Breast epithelium (tissue), 4 donors: ENCODE measurements at regions not wholly inside any gene's neighbourhood (a gene's known extent, or its start where the extent isn't known, plus 50 kb on each side); places are given as distances from the start of the nearest gene placed in this dataset.

Experiments
- DNase-seq, 2 donors: peaks; one replicate each; pipeline ENCODE4 v3.0.0-alpha.2; 2019; ENCODE audit warnings: low spot score in 2 of 2
- H3K27ac ChIP-seq, 2 donors: fragments of 200-600 bp; sonication (generic) in 1 of 2; one replicate each; pipeline ENCODE4 v1.5.1; 2016 to 2019; ENCODE audit warnings: mild to moderate bottlenecking in 1 of 2
- H3K27me3 ChIP-seq, 2 donors: fragments of 200-600 bp; sonication (generic) in 1 of 2; one replicate each; pipeline versions ENCODE4 v1.5.1 to v1.6.0; 2017 to 2019; ENCODE audit warnings: control low read depth in 1 of 2, mild to moderate bottlenecking in 1 of 2
- H3K36me3 ChIP-seq: fragments of 200-600 bp; one replicate; pipeline ENCODE4 v1.5.1; 2019
- H3K4me1 ChIP-seq, 2 donors: fragments of 200-600 bp; sonication (generic); one replicate each; pipeline ENCODE4 v1.5.1; 2016 to 2019; ENCODE audit warnings: control low read depth in 1 of 2
- H3K4me3 ChIP-seq, 3 donors: fragments of 200-600 bp; sonication (generic); 1 replicate in 2 of 3; 2 replicates in 1 of 3; pipeline ENCODE4 v1.5.1; 2016 to 2019; ENCODE audit warnings: mild to moderate bottlenecking in 3 of 3, moderate library complexity in 2 of 3
- H3K9me3 ChIP-seq, 2 donors: fragments of 200-600 bp; sonication (generic) in 1 of 2; one replicate each; pipeline ENCODE4 v1.5.1; 2016 to 2019; ENCODE audit warnings: control low read depth in 1 of 2
- CTCF ChIP-seq, 3 donors: fragments of 450-650 bp; IDR thresholded peaks; one replicate each; pipeline ENCODE4 v1.5.1; 2016 to 2017; ENCODE audit warnings: antibody characterized with exemption in 3 of 3, mild to moderate bottlenecking in 3 of 3, moderate library complexity in 3 of 3
- POLR2A ChIP-seq: fragments of 450-650 bp; IDR thresholded peaks from one replicate; pipeline ENCODE4 v1.6.1; 2016; ENCODE audit warnings: antibody characterized with exemption, mild to moderate bottlenecking, moderate library complexity
- POLR2AphosphoS5 ChIP-seq, 3 donors: sonication (generic); formaldehyde crosslinking; IDR thresholded peaks; one replicate each; pipeline ENCODE4 v1.6.1; 2017; ENCODE audit warnings: antibody characterized with exemption in 3 of 3
- intact Hi-C: fragments of 100-400 bp; cut with DNase I; formaldehyde crosslinking; loops from one replicate; pipeline ENCODE4 v1.15.1; 2023; ENCODE audit warnings: low total_unique reads

GRCh38 chr13:81597101-81597500, 1256.2 kb upstream of the SPRY2 start:
- Histone ChIP-seq H3K27me3 (no peaks in the 10 kb centered on the region), H3K4me1 (no peaks in the 10 kb centered on the region), H3K4me3 (no peak overlapping the region), H3K27ac (no peak overlapping the region), H3K9me3 (no peaks in the 10 kb centered on the region), H3K36me3 (no peaks in the 10 kb centered on the region)
- TF ChIP-seq POLR2AphosphoS5 (IDR thresholded peaks at IDR 0.05) (no peak), CTCF (IDR thresholded peaks at IDR 0.05) (no peak), POLR2A (no peak)
- DNase-seq: no peak
- intact Hi-C loops: no loop called here

GRCh38 chr13:81596224-81596753, 1255.4 kb upstream of the SPRY2 start:
- no peak for DNase-seq
- Histone ChIP-seq H3K4me1 (no peaks in the 10 kb centered on the region), H3K27me3 (no peaks in the 10 kb centered on the region), H3K36me3 (no peaks in the 10 kb centered on the region), H3K4me3 (no peak overlapping the region), H3K27ac (no peak overlapping the region), H3K9me3 (no peaks in the 10 kb centered on the region)
- intact Hi-C loops: no loop called here
- no peak for TF ChIP-seq POLR2AphosphoS5 (IDR thresholded peaks at IDR 0.05)
- no peak for TF ChIP-seq CTCF (IDR thresholded peaks at IDR 0.05)
- TF ChIP-seq POLR2A: no peak

GRCh38 chr13:81591528-81592220, 1250.7 kb upstream of the SPRY2 start:
- no peak overlapping the region for H3K27ac ChIP-seq
- no peak for DNase-seq
- H3K9me3 ChIP-seq: no peaks in the 10 kb centered on the region

GRCh38 chr13:81582381-81582780, 1241.5 kb upstream of the SPRY2 start:
- no peak overlapping the region for H3K27ac ChIP-seq
- intact Hi-C loops: no loop called here
- H3K27me3 ChIP-seq: no peaks in the 10 kb centered on the region
- no peaks in the 10 kb centered on the region for H3K9me3 ChIP-seq
- DNase-seq: no peak
- H3K4me3 ChIP-seq: no peak overlapping the region
- no peaks in the 10 kb centered on the region for H3K4me1 ChIP-seq
- no peaks in the 10 kb centered on the region for H3K36me3 ChIP-seq
- TF ChIP-seq CTCF (IDR thresholded peaks at IDR 0.05) (no peak), POLR2AphosphoS5 (IDR thresholded peaks at IDR 0.05) (no peak), POLR2A (no peak)

More at GRCh38 chr13:81591528-81592220, 1250.7 kb upstream of the SPRY2 start:
- H3K27me3 ChIP-seq: no peaks in the 10 kb centered on the region
- intact Hi-C loops: no loop called here
- H3K36me3 ChIP-seq: no peaks in the 10 kb centered on the region
- H3K4me1 ChIP-seq: no peaks in the 10 kb centered on the region
- TF ChIP-seq POLR2A: no peak
- TF ChIP-seq POLR2AphosphoS5 (IDR thresholded peaks at IDR 0.05): no peak
- TF ChIP-seq CTCF (IDR thresholded peaks at IDR 0.05): no peak
- no peak overlapping the region for H3K4me3 ChIP-seq

GRCh38 chr13:81577601-81578195, 1236.8 kb upstream of the SPRY2 start:
- no peak for DNase-seq
- intact Hi-C loops: no loop called here
- H3K4me3 ChIP-seq: no peak overlapping the region
- no peaks in the 10 kb centered on the region for H3K27me3 ChIP-seq
- H3K27ac ChIP-seq: no peak overlapping the region
- H3K4me1 ChIP-seq: no peaks in the 10 kb centered on the region
- TF ChIP-seq POLR2A (no peak), POLR2AphosphoS5 (IDR thresholded peaks at IDR 0.05) (no peak), CTCF (IDR thresholded peaks at IDR 0.05) (no peak)
- no peaks in the 10 kb centered on the region for H3K9me3 ChIP-seq
- H3K36me3 ChIP-seq: no peaks in the 10 kb centered on the region
